HG02870 (cell line): ENCODE measurements at regions not wholly inside any gene's neighbourhood (a gene's known extent, or its start where the extent isn't known, plus 50 kb on each side); places are given as distances from the start of the nearest gene placed in this dataset.
A peak's percentile ranks its signal among the peaks of the same experiment; 100 is the strongest.

Experiments
- ATAC-seq: cut with Tn5 transposase; IDR thresholded peaks from one replicate; pipeline ENCODE4 v1.9.1; 2021; ENCODE audit warnings: mild to moderate bottlenecking, moderate library complexity; ENCODE audit not compliant: unreplicated experiment

DNA sequence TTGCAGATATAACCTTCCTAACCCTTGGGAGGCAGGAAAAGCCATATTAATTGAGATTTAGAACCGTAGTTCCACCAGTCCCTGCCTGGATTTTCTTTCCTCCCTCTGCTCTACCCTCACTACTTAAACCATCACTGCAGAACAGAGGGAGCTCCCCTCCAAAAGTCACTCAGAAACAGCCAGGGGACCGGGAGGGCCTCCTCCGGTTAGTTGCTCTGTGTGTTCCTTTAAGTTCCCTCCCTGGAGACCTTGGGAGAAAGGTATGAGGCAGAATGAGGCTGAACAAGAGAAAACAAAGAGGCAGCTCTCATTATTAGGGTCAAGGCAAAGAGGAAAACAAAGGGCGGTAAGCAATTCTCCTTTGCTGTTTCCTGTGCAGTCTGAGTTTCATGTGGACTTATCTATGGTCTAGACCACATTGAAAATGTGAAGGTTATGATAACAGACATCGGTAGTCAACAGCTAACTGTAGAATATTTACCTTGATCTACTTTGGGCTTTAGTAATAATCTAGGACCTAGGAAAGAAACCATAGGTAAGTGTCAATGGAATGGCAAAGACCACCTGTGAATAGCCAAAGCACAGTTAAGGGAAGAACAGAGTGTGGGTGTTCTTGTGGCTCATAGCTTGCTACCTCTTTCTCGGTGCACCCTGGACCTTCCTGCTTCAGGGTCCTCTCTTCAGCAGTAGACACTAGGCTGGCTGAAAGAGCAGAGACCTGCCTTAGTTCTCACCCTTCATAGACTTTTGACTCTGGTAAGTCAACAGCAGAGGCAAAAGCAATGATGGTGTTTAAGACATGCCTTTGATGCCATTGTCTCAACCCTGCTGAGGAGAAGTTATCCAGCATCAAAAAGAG, 250.9 kb upstream of the CITED2 start:
- ATAC-seq: no peak

GRCh38 chr6:139623372-139623771, 248.9 kb upstream of the CITED2 start:
- ATAC-seq: no peak

DNA sequence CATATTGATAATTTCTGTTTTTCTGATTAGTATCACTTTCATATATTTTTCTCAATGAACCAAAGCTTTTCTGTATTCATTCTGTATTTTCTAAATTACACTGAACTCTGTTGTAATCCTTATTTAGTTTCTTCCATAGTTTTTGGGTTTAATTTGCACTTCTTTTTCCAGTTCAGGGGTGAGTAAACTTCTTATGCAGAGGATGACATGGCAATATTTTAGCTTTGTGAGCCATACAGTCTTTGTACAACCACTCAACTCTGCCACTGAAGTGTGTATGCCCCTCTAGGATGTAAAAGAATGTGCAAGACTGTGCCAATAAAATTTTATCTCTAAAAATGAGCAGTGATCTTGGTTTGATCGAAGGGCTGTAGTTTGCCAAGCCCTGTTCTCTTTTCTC, 239.0 kb upstream of the CITED2 start:
- ATAC-seq: no peak

DNA sequence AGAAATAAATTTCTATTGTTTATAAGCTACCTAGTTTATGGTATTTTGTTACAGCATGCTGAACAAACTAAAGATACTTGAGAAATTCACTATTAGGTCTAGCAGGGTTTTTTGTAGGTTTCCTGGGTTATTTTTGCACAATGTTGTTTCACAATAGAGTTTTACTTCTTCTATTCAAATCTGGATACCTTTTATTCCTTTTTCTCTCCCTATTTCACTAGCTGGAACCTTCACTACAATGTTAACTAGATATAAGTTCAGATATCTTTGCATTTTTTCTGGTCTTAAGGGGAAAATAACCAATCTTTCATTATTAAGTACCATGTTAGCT, 237.7 kb upstream of the CITED2 start:
- ATAC-seq: no peak

DNA sequence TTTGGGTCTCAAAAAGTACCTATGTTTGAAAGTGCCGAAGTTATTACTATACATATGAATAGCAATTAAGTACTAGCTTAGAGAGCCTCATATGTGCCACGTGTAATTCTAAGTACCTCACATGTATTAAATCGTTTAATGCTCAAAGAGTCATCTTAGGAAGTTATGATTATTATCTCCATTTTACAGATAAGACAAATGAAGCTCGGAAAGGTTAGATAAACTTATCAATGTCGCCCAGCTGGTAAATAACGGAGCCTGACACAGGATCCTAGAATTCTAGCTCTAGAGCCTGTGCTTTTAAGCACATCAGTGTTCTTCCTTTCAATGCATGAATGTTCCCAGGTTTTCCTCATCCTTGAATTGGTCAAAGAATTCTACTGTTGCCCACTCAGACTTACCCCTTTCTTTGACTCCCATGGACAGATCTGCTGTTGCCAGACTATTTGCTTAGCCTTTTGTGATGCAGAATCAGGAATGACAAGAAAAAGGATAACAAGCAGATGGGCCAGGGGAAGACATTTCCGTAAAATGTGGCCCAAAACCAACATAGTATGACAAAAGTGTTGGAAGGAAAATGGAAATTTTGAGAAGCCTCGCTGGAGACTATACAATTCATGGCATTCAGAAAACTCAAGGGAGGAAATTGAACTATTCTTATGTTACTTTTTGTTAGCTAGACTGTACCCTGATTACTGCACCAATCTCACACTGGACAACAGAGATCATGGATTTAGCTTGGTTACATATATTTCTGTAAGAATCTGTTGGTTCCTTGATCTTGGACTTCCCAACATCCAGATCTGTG, 237.1 kb upstream of the CITED2 start:
- ATAC-seq: no peak

DNA sequence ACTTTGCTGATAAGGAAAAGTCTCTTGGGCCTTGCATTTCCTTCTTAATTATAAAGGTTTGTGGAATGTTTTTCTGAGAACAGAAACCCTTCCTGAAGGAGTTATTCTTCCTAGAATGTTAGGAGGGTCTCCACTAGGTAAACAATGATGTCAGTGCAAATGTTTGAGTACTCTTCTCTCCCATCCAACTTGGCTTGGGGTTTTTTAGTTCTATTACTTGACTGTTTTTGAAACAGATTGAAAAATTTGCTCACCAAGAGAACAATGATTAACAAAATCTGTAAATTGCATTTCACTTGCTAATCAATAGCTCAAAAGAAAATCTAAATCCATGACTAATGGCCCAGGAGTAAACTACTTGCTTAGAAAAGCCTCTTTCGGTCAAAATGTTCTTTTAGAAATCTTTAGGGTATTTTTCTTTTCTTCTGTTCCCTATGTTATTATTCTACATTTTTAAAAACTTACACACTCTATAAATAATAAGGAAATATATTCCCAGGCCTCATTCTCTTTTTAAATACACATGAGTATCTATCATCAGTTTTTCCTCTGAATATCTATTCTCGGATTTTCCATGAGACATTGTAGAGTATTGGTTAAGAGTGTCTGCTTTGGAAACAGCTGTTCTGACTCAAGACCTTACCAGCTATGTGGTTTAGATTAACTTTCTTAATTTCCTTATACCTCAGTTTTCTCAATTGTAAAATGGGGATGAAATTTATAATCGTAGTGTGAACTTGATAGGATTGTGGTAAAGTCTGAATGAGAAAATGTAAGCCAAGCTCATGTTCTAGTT, 234.2 kb upstream of the CITED2 start:
- ATAC-seq: no peak

DNA sequence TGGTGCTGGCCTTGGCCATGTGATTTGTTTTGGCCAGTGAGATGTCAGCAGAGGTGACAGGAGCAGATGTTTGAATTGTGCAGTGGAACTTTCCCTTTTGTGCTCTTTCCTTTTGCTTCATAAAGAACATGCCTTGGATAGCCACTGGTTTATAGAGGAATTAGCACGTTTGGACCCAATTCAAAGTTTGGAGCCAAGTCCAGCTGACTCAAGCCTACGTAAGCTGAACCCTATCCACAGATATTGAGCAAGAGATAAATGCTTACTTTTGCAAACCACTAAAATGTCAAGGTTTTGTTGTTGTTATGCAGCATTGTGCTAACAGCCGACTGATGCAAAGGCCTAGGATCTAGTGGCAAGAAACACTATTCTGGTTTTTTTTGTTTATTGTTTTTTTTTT, 230.9 kb upstream of the CITED2 start:
- ATAC-seq: no peak

- no peak for ATAC-seq
Measured at GRCh38 chr6:139603581-139603980, 229.1 kb upstream of the CITED2 start.

- ATAC-seq: no peak
Measured at GRCh38 chr6:139602577-139602976, 228.1 kb upstream of the CITED2 start.

DNA sequence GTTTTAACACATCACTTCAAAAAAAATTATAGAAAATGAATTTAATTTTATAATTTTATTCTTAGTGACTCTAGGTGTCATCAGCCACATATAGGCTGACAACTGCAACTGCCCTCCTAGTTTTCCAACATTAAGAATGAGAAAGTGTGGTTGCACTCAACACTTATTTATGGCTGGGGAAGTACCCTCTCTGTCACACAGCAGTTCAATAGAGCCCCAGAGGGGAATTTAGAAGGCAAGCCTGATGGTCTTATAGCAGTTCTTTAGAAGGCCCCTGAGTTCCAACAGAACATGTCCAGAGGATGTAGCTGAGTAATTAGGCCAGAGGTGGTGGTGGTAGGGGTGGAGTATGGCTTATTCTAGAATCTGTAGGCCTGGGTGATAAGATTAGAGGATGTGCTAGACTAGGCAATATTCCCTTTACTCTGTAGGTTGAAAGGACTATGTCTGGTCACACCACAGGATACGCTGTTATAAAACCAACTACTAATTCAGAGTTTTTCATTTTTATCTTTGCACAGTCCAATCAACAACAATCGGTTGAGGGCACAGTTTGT, 226.5 kb upstream of the CITED2 start:
- ATAC-seq: peak; percentile 97

DNA sequence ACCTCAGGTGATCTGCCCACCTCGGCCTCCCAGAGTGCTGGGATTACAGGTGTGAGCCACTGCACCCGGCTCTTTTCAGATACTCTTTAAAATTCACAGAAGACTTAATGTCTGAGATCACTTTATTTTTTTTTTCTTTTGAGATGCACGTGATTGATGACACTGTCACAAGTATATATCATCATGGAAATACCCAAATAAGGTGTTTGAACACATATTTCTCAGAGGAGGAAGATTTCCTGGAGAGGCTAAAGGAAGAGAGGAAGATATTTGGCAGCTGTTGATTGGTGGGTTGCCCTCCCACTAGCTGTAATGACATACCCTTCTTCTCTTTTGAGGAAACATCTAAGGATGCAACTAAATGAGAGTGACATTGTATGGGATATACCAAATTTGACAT, 225.9 kb upstream of the CITED2 start:
- peak; percentile 4 for ATAC-seq

DNA sequence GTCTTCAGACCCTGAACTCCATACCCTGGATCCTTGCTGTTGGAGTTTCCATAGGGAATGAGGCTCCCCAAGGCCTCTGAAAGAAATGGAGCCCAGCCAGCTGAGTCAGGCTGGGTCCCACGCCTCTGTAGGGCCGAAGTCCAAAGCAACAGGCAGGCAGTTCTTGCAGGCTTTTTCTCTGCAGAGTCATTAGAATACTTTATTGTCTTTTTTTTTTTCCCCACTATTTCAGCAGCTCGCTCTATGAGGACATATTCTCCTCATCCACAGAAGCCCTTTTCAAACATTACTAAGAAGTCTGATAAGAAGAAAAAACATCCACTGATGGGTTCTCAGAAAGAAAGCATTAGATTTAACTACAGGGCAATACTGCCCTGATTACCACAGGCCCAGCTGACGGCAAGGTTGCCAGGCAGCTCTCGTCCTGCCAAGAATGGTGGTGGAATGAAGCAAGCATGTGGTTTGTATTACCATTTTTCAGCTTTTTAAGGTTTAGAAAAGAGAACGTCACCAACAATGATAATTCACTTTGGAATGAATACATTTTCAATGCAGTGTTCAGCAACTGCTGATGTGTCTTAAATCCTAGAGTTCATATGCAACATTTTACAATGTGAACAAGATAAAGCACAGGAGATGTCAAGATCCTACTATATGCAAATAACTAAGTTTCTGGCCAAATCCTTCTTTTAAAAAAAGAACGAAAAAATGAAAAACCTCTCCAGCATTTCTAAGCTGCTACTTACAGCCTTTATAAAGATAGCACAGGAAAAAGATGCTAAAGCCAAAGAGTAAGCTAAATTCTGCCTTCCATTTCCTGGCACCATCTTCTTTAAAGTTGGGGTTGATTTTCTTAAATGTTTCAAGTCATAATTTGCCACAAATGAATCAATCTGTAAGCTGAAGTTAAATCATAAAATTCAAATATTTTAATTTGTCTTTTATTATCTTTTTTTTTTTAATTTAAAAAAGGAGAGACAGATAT, 223.6 kb upstream of the CITED2 start:
- ATAC-seq: no peak

DNA sequence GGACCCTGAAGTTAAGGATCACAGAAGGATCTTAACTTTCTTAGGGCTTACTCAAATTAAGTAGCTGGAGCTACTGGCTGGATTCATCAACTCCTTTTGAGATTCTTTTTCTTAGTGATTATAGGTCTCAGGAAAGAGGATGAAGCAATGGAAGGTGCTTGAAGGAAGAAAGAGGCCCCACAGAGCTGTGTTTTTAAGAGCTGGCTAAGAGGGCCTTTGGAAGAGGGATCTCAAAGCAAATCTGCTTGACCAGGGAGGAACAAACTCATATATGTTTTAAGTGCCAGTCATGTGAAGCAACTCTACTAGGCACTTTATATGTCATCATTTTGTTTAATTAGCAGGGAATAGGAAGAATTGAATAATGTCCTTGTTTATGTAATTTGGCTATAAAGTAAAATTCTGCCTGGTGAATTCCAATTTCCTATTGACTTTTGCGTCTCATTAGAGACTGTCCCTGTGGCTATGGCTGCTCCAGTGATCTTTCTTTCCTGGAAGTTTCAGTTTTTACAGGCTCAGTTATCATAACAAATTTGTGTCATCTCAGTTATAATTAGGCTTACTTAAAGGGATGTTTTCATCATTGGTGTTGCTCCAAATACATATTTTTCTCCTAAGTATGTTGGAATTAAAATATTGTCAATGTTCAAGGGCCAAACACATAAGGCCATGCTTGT, 222.8 kb upstream of the CITED2 start:
- ATAC-seq: no peak

DNA sequence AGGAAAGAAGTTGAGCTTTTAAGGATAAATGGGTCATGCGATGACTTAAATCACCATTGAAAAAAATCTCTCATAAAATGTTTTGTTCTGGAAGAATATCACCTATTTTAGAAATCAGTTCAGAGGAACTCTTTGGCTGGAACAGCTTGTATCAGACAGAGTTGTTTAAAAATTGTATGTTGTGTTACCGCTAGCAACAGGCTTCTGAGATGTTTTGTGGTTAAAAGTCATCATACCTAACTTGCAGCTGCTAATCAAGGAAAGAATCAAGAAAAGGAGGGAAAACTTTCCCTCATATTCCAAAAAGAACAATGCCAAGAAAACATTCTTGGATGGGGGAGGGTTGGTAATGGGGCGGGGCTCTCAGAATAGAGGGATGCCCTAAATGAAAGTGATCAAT, 220.7 kb upstream of the CITED2 start:
- ATAC-seq: no peak

DNA sequence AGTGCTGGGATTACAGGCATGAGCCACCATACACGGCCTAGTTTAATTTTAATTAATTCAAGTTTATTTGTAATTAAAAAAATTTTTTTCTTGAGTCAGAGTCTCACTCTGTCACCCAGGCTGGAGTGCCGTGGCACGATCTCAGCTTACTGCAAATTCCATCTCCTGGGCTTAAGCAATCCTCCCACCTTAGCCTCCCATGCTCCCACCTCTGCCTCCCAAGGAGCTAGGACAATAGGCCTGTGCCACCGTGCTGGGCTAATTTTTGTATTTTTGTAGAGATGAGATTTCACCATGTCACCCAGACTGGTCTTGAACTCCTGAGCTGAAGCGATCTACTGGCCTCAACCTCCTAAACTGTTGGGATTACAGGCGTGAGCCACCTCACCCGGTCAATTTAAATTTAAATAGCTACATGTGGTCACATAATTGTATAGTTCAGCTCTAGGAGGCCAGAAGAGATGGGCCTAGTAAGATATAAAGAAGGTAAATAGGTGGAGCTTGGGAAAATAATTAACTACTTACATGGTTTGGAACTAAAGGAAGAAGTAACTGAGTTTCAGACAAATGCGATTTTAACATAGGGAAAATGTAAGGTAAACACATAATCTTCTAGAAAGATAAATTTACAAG, 220.0 kb upstream of the CITED2 start:
- no peak for ATAC-seq

DNA sequence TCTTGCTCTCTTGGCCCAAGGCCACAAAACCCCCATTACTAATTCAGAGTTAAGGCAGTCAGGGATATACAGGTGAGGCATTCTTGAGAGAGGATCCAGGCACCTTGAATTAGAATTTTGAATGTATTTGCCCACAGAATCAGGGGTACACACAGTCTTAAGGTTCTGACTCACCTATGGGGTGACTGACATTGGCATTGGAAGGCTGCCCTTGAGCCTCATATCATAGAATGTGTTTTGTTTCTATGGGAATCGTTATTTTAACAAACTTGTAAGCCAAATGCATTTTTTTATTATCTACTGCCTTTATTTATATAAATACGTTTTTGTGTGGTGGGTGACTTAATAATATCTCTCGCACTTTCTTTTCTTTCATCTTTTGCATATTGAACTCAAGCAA, 218.6 kb upstream of the CITED2 start:
- ATAC-seq: no peak

DNA sequence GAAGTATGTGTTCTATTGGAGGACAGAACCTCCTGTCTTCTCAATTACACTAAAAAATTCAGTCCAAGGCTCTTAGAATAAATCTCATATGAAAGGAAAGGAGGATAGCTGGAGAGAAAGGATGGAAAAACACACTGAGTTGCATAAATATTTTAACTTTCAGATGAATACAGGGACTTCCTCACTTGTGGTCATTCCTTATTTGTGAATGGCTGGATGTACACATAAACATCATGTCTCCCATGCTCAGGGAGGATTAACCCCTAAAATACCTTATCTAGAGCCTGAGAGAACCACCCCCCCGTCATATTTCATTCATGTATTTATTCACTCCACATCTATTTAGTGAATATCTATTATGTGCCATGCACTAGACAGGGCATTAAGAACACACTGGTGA, 217.6 kb upstream of the CITED2 start:
- ATAC-seq: no peak

GRCh38 chr6:139591075-139591865, 216.8 kb upstream of the CITED2 start:
- no peak for ATAC-seq
